ENCODE measurements at regions not wholly inside any gene's neighbourhood (a gene's known extent, or its start where the extent isn't known, plus 50 kb on each side); places are given as distances from the start of the nearest gene placed in this dataset.

DNA sequence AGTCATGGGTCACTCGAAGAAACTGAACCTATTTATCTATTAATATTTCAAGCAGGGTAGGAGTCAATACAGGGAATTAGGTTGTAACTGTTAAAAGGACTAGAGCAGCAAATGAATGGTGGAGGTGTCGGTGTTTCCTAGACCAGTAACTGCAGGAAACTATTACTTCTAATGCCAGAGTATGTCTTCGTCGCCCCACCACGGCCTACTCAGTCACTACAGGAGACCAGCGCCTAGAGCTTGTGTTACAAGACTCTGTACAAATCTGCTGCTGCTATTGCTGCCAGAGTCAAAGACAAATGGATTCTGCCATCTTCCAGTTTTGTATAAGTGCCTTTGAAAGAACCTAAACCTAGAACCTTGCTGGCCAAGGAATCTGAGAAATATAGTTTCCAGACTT, 343.9 kb downstream of the SOX4 start:
- TF ChIP-seq, protein P1, sequence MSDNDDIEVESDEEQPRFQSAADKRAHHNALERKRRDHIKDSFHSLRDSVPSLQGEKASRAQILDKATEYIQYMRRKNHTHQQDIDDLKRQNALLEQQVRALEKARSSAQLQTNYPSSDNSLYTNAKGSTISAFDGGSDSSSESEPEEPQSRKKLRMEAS (IDR thresholded peaks at IDR 0.05): no peak
- TF ChIP-seq NFIC (IDR thresholded peaks at IDR 0.05): no peak
- no peak for TF ChIP-seq RAD21 (IDR thresholded peaks at IDR 0.05; ENCODE audit: low read depth)
- TF ChIP-seq TCF12 (IDR thresholded peaks at IDR 0.05; ENCODE audit: low read depth): no peak
- no peak for TF ChIP-seq TAF1 (IDR thresholded peaks at IDR 0.05; ENCODE audit: low read depth)
- no peak for TF ChIP-seq YY1 (IDR thresholded peaks at IDR 0.05; ENCODE audit: low read depth)
- TF ChIP-seq, protein P2, sequence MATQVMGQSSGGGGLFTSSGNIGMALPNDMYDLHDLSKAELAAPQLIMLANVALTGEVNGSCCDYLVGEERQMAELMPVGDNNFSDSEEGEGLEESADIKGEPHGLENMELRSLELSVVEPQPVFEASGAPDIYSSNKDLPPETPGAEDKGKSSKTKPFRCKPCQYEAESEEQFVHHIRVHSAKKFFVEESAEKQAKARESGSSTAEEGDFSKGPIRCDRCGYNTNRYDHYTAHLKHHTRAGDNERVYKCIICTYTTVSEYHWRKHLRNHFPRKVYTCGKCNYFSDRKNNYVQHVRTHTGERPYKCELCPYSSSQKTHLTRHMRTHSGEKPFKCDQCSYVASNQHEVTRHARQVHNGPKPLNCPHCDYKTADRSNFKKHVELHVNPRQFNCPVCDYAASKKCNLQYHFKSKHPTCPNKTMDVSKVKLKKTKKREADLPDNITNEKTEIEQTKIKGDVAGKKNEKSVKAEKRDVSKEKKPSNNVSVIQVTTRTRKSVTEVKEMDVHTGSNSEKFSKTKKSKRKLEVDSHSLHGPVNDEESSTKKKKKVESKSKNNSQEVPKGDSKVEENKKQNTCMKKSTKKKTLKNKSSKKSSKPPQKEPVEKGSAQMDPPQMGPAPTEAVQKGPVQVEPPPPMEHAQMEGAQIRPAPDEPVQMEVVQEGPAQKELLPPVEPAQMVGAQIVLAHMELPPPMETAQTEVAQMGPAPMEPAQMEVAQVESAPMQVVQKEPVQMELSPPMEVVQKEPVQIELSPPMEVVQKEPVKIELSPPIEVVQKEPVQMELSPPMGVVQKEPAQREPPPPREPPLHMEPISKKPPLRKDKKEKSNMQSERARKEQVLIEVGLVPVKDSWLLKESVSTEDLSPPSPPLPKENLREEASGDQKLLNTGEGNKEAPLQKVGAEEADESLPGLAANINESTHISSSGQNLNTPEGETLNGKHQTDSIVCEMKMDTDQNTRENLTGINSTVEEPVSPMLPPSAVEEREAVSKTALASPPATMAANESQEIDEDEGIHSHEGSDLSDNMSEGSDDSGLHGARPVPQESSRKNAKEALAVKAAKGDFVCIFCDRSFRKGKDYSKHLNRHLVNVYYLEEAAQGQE (IDR thresholded peaks at IDR 0.05; ENCODE audit: low read depth): no peak
- no peak for TF ChIP-seq FOXM1 (IDR thresholded peaks at IDR 0.05; ENCODE audit: borderline replicate concordance, low read depth)
